ENCODE measurements at regions not wholly inside any gene's neighbourhood (a gene's known extent, or its start where the extent isn't known, plus 50 kb on each side); places are given as distances from the start of the nearest gene placed in this dataset.

DNA sequence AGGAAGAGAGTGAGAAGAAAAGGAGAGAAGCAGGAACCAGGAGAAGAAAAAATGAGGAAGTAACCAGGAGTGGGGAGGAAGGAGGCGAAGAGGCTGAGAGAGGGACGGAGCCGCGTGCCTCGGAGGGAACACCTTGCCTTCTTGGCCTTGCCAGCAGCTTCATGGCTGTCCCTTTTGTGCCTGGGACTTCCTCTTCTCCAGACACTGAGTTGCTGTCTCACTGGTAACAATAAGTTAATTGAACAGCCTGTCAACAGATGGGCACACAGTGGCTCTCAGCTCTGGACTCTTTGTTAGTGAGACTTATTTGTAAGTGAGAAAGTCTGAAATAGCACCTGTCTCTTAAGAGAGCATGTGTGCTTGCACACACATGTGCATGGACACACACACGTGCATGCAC is 83.2 kb downstream of the GATA3 start:
- Histone ChIP-seq H3K36me3 (ENCODE audit: insufficient read depth, low read length) (no peaks in the 10 kb centered on the region), H3K27me3 (ENCODE audit: insufficient read depth, low read length) (no peaks in the 10 kb centered on the region), H3K79me2 (ENCODE audit: insufficient read depth, low read length) (no peaks in the 10 kb centered on the region), H4K20me1 (ENCODE audit: insufficient read depth, low read length) (no peaks in the 10 kb centered on the region), H3K4me3 (ENCODE audit: low read depth, low read length, poor library complexity, severe bottlenecking) (no peak overlapping the region), H3K9ac (ENCODE audit: low read length) (no peak overlapping the region), H2AFZ (ENCODE audit: low read length) (no peak overlapping the region), H3K4me2 (ENCODE audit: low read length) (no peak overlapping the region), H3F3A (ENCODE audit: insufficient read depth, low read length) (no peaks in the 10 kb centered on the region), H3K9me3 (ENCODE audit: low read length) (no peaks in the 10 kb centered on the region), H3K4me1 (ENCODE audit: insufficient read depth, low read length, severe bottlenecking) (no peaks in the 10 kb centered on the region), H3K27ac (ENCODE audit: low read depth, low read length, poor library complexity, severe bottlenecking) (no peak overlapping the region), H3K9me2 (ENCODE audit: low read depth, low read length) (no peaks in the 10 kb centered on the region)
- no peak for TF ChIP-seq EZH2 (IDR thresholded peaks at IDR 0.05; ENCODE audit: borderline replicate concordance, low read length)
- TF ChIP-seq, protein P1, sequence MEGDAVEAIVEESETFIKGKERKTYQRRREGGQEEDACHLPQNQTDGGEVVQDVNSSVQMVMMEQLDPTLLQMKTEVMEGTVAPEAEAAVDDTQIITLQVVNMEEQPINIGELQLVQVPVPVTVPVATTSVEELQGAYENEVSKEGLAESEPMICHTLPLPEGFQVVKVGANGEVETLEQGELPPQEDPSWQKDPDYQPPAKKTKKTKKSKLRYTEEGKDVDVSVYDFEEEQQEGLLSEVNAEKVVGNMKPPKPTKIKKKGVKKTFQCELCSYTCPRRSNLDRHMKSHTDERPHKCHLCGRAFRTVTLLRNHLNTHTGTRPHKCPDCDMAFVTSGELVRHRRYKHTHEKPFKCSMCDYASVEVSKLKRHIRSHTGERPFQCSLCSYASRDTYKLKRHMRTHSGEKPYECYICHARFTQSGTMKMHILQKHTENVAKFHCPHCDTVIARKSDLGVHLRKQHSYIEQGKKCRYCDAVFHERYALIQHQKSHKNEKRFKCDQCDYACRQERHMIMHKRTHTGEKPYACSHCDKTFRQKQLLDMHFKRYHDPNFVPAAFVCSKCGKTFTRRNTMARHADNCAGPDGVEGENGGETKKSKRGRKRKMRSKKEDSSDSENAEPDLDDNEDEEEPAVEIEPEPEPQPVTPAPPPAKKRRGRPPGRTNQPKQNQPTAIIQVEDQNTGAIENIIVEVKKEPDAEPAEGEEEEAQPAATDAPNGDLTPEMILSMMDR (IDR thresholded peaks at IDR 0.05; ENCODE audit: low read length): no peak

DNA sequence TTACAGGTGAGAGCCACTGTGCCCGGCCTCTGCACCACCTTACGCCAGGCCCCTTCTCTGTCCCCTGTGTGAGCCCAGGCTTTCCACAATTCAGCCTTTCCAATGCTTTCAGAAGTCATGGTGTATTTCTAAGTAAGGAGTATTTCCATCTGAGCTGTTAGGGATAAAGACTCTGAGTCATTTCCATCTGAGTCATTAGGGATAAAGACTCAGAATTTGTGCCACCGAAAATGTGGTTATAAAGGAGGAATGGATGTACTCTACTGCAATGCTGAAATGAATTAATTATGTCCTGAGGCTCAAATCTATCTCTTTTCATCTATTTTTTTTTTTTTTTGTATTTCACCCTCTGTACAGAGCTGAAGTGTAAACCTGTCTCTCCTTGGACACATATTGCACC is 84.0 kb downstream of the GATA3 start:
- Histone ChIP-seq H3K27me3 (ENCODE audit: insufficient read depth, low read length) (no peaks in the 10 kb centered on the region), H3F3A (ENCODE audit: insufficient read depth, low read length) (no peaks in the 10 kb centered on the region), H3K9ac (ENCODE audit: low read length) (no peak overlapping the region), H3K4me2 (ENCODE audit: low read length) (no peak overlapping the region), H3K4me3 (ENCODE audit: low read depth, low read length, poor library complexity, severe bottlenecking) (no peak overlapping the region), H3K4me1 (ENCODE audit: insufficient read depth, low read length, severe bottlenecking) (no peaks in the 10 kb centered on the region), H2AFZ (ENCODE audit: low read length) (no peak overlapping the region), H3K9me3 (ENCODE audit: low read length) (no peaks in the 10 kb centered on the region), H3K27ac (ENCODE audit: low read depth, low read length, poor library complexity, severe bottlenecking) (no peak overlapping the region), H3K79me2 (ENCODE audit: insufficient read depth, low read length) (no peaks in the 10 kb centered on the region), H3K9me2 (ENCODE audit: low read depth, low read length) (no peaks in the 10 kb centered on the region), H4K20me1 (ENCODE audit: insufficient read depth, low read length) (no peaks in the 10 kb centered on the region), H3K36me3 (ENCODE audit: insufficient read depth, low read length) (no peaks in the 10 kb centered on the region)
- TF ChIP-seq, protein P1 (IDR thresholded peaks at IDR 0.05; ENCODE audit: low read length): no peak
- no peak for TF ChIP-seq EZH2 (IDR thresholded peaks at IDR 0.05; ENCODE audit: borderline replicate concordance, low read length)

DNA sequence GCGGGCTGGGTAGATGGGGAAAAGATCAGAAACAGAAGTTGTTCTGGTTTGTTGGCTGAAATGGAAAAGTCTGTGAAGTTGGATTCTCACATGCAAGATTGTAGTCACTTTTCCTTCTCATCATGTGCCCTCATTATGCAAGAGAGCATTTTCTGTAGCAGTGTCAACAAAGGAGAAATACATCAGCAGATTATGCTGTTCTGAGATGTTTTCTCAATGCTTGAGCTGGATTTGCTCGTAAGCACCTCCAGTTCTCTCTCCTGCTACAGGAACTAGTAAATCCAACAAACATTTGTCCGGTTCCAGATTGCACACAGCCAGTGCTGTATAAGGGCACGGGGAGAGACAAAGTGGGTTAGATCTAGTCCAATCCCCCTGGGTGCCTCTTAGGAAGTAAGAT is 90.0 kb downstream of the GATA3 start:
- no peaks in the 10 kb centered on the region for H3K27me3 ChIP-seq (ENCODE audit: insufficient read depth, low read length)
- H3K9ac ChIP-seq (ENCODE audit: low read length): no peak overlapping the region
- TF ChIP-seq EZH2 (IDR thresholded peaks at IDR 0.05; ENCODE audit: borderline replicate concordance, low read length): no peak
- TF ChIP-seq, protein P1 (IDR thresholded peaks at IDR 0.05; ENCODE audit: low read length): no peak
- H3K27ac ChIP-seq (ENCODE audit: low read depth, low read length, poor library complexity, severe bottlenecking): no peak overlapping the region
- H3K9me3 ChIP-seq (ENCODE audit: low read length): no peaks in the 10 kb centered on the region
- H3K4me1 ChIP-seq (ENCODE audit: insufficient read depth, low read length, severe bottlenecking): no peaks in the 10 kb centered on the region
- no peaks in the 10 kb centered on the region for H3K79me2 ChIP-seq (ENCODE audit: insufficient read depth, low read length)
- no peak overlapping the region for H3K4me2 ChIP-seq (ENCODE audit: low read length)
- no peak overlapping the region for H2AFZ ChIP-seq (ENCODE audit: low read length)
- no peaks in the 10 kb centered on the region for H4K20me1 ChIP-seq (ENCODE audit: insufficient read depth, low read length)
- no peak overlapping the region for H3K4me3 ChIP-seq (ENCODE audit: low read depth, low read length, poor library complexity, severe bottlenecking)
- no peaks in the 10 kb centered on the region for H3K36me3 ChIP-seq (ENCODE audit: insufficient read depth, low read length)
- H3F3A ChIP-seq (ENCODE audit: insufficient read depth, low read length): no peaks in the 10 kb centered on the region
- no peaks in the 10 kb centered on the region for H3K9me2 ChIP-seq (ENCODE audit: low read depth, low read length)
